MM.1S (cell line): ENCODE measurements at regions not wholly inside any gene's neighbourhood (a gene's known extent, or its start where the extent isn't known, plus 50 kb on each side); places are given as distances from the start of the nearest gene placed in this dataset.

Experiments used
- DNase-seq: peaks from one replicate; pipeline ENCODE4 v3.0.0-alpha.2; 2015
- H2AFZ ChIP-seq: fragments of 300-600 bp; sonication (generic); 2 replicates; pipeline ENCODE4 v1.6.0; 2016; ENCODE audit warnings: antibody characterized with exemption, low read length
- H3F3A ChIP-seq: fragments of 300-600 bp; sonication (generic); 2 replicates; pipeline ENCODE4 v1.6.1; 2016; ENCODE audit warnings: mild to moderate bottlenecking, antibody characterized with exemption, low read length, moderate library complexity, mixed read lengths; ENCODE audit not compliant: insufficient read depth
- H3K27ac ChIP-seq: fragments of 300-600 bp; sonication (generic); 2 replicates; pipeline ENCODE4 v1.5.1; 2016; ENCODE audit warnings: mild to moderate bottlenecking, low read length
- H3K27me3 ChIP-seq: fragments of 300-600 bp; sonication (generic); replicated peaks from 2 replicates; pipeline ENCODE4 v1.6.0; 2016; ENCODE audit warnings: low read length; ENCODE audit not compliant: insufficient read depth
- H3K36me3 ChIP-seq: fragments of 300-600 bp; sonication (generic); replicated peaks from 2 replicates; pipeline ENCODE4 v1.6.1; 2016; ENCODE audit warnings: mild to moderate bottlenecking, low read length, mixed read lengths; ENCODE audit not compliant: insufficient read depth
- H3K4me1 ChIP-seq: fragments of 300-600 bp; sonication (generic); 2 replicates; pipeline ENCODE4 v1.6.1; 2016; ENCODE audit warnings: low read length, mixed read lengths
- H3K4me2 ChIP-seq: fragments of 300-600 bp; sonication (generic); 2 replicates; pipeline ENCODE4 v1.6.0; 2016; ENCODE audit warnings: low read depth, low read length
- H3K4me3 ChIP-seq: fragments of 300-600 bp; sonication (generic); 2 replicates; pipeline ENCODE4 v1.5.1; 2016; ENCODE audit warnings: low read length, mixed read lengths
- H3K79me2 ChIP-seq: fragments of 300-600 bp; sonication (generic); 2 replicates; pipeline ENCODE4 v1.6.1; 2016; ENCODE audit warnings: mixed run types, low read length, mixed read lengths
- H3K9ac ChIP-seq: fragments of 300-600 bp; sonication (generic); 2 replicates; pipeline ENCODE4 v1.6.1; 2016; ENCODE audit warnings: low read length, mixed read lengths
- H3K9me2 ChIP-seq: fragments of 300-600 bp; sonication (generic); replicated peaks from 2 replicates; pipeline ENCODE4 v1.6.1; 2016; ENCODE audit warnings: mild to moderate bottlenecking, low read length, mixed read lengths; ENCODE audit not compliant: insufficient read depth
- H3K9me3 ChIP-seq: fragments of 300-600 bp; sonication (generic); replicated peaks from 2 replicates; pipeline ENCODE4 v1.6.1; 2016; ENCODE audit warnings: mild to moderate bottlenecking, low read length, mixed read lengths; ENCODE audit not compliant: insufficient read depth
- H4K20me1 ChIP-seq: fragments of 300-600 bp; sonication (generic); 2 replicates; pipeline ENCODE4 v1.6.1; 2016; ENCODE audit warnings: mild to moderate bottlenecking, low read length, moderate library complexity, mixed read lengths; ENCODE audit not compliant: insufficient read depth
- EZH2 ChIP-seq: fragments of 300-600 bp; sonication (generic); optimal IDR thresholded peaks from 2 replicates; pipeline ENCODE3; 2017; ENCODE audit warnings: low read depth, mild to moderate bottlenecking, antibody characterized with exemption, low read length, mixed read lengths
- EZH2phosphoT487 ChIP-seq: fragments of 300-600 bp; sonication (generic); IDR thresholded peaks from 2 replicates; pipeline ENCODE4 v1.6.1; 2018; ENCODE audit warnings: antibody characterized with exemption, low read length
- TF ChIP-seq, protein P1 (sequence below): fragments of 300-600 bp; sonication (generic); IDR thresholded peaks from 2 replicates; pipeline ENCODE4 v1.5.1; 2016; ENCODE audit warnings: antibody characterized with exemption, low read length, mixed read lengths

DNA sequence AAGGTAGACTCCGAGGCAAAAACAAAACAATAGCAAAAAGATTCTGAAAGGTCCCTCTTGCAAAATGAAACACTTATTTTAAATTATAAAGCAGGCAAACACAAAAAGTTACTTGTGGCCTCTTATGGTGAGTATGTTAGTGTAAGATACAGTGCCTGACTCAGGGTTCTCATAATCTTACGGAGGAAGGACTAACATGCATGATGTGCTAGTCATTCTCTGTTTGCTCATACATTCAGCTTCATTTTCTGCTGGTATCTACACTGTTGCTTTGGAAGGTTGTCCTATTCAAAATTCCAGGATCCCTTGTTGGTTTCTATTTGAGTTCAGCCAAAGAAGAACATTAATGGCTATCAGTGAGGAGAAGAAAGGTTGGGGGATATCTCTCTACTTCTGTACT lies 249.1 kb upstream of the FAM47A start:
- Histone ChIP-seq H3F3A (no peaks in the 10 kb centered on the region), H2AFZ (no peak overlapping the region), H3K9ac (no peak overlapping the region), H3K79me2 (no peaks in the 10 kb centered on the region), H3K4me1 (no peaks in the 10 kb centered on the region), H3K9me2 (no peaks in the 10 kb centered on the region), H3K4me2 (no peak overlapping the region), H3K36me3 (no peaks in the 10 kb centered on the region), H4K20me1 (no peaks in the 10 kb centered on the region), H3K9me3 (no peaks in the 10 kb centered on the region), H3K27ac (no peak overlapping the region), H3K27me3 (no peaks in the 10 kb centered on the region), H3K4me3 (no peak overlapping the region)
- DNase-seq: no peak
- TF ChIP-seq EZH2 (no peak), EZH2phosphoT487 (no peak)
- TF ChIP-seq, protein P1, sequence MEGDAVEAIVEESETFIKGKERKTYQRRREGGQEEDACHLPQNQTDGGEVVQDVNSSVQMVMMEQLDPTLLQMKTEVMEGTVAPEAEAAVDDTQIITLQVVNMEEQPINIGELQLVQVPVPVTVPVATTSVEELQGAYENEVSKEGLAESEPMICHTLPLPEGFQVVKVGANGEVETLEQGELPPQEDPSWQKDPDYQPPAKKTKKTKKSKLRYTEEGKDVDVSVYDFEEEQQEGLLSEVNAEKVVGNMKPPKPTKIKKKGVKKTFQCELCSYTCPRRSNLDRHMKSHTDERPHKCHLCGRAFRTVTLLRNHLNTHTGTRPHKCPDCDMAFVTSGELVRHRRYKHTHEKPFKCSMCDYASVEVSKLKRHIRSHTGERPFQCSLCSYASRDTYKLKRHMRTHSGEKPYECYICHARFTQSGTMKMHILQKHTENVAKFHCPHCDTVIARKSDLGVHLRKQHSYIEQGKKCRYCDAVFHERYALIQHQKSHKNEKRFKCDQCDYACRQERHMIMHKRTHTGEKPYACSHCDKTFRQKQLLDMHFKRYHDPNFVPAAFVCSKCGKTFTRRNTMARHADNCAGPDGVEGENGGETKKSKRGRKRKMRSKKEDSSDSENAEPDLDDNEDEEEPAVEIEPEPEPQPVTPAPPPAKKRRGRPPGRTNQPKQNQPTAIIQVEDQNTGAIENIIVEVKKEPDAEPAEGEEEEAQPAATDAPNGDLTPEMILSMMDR: no peak

- H2AFZ ChIP-seq: no peak overlapping the region
- no peaks in the 10 kb centered on the region for H3K27me3 ChIP-seq
- H3K27ac ChIP-seq: no peak overlapping the region
- H3K79me2 ChIP-seq: no peaks in the 10 kb centered on the region
- no peak overlapping the region for H3K4me3 ChIP-seq
- no peaks in the 10 kb centered on the region for H3F3A ChIP-seq
- no peaks in the 10 kb centered on the region for H3K9me2 ChIP-seq
- no peaks in the 10 kb centered on the region for H3K4me1 ChIP-seq
- no peak overlapping the region for H3K9ac ChIP-seq
- no peaks in the 10 kb centered on the region for H3K9me3 ChIP-seq
- no peak overlapping the region for H3K4me2 ChIP-seq
- TF ChIP-seq EZH2phosphoT487 (no peak), EZH2 (no peak)
- TF ChIP-seq, protein P1: no peak
- DNase-seq: no peak
- H4K20me1 ChIP-seq: no peaks in the 10 kb centered on the region
- H3K36me3 ChIP-seq: no peaks in the 10 kb centered on the region
Measured at GRCh38 chrX:34379891-34380290, 247.8 kb upstream of the FAM47A start.

- no peaks in the 10 kb centered on the region for H3K9me2 ChIP-seq
- no peak overlapping the region for H3K4me3 ChIP-seq
- H3K27ac ChIP-seq: no peak overlapping the region
- no peaks in the 10 kb centered on the region for H3K36me3 ChIP-seq
- no peaks in the 10 kb centered on the region for H3K27me3 ChIP-seq
- no peak overlapping the region for H3K4me2 ChIP-seq
- H3K79me2 ChIP-seq: no peaks in the 10 kb centered on the region
- TF ChIP-seq EZH2 (no peak), EZH2phosphoT487 (no peak)
- TF ChIP-seq, protein P1: no peak
- no peak for DNase-seq
- no peaks in the 10 kb centered on the region for H3F3A ChIP-seq
- no peaks in the 10 kb centered on the region for H3K4me1 ChIP-seq
- no peaks in the 10 kb centered on the region for H4K20me1 ChIP-seq
- H3K9ac ChIP-seq: no peak overlapping the region
- no peak overlapping the region for H2AFZ ChIP-seq
- H3K9me3 ChIP-seq: no peaks in the 10 kb centered on the region
Measured at GRCh38 chrX:34377645-34378044, 245.5 kb upstream of the FAM47A start.

- Histone ChIP-seq H3K27me3 (no peaks in the 10 kb centered on the region), H3K36me3 (no peaks in the 10 kb centered on the region), H3K9ac (no peak overlapping the region), H3K9me3 (no peaks in the 10 kb centered on the region), H3K79me2 (no peaks in the 10 kb centered on the region), H3K4me2 (no peak overlapping the region), H3K27ac (no peak overlapping the region), H3K4me3 (no peak overlapping the region), H3F3A (no peaks in the 10 kb centered on the region), H3K4me1 (no peaks in the 10 kb centered on the region), H4K20me1 (no peaks in the 10 kb centered on the region), H2AFZ (no peak overlapping the region), H3K9me2 (no peaks in the 10 kb centered on the region)
- no peak for TF ChIP-seq EZH2
- TF ChIP-seq, protein P1: no peak
- TF ChIP-seq EZH2phosphoT487: no peak
- DNase-seq: no peak
Measured at GRCh38 chrX:34371754-34372153, 239.6 kb upstream of the FAM47A start.
